C1 segment of cervical spinal cord (tissue), 14 donors: ENCODE measurements at regions not wholly inside any gene's neighbourhood (a gene's known extent, or its start where the extent isn't known, plus 50 kb on each side); places are given as distances from the start of the nearest gene placed in this dataset.

ENCODE experiments used
- DNase-seq, 14 donors: peaks; one replicate each; lab custom pipeline; 2025; lab: John Stamatoyannopoulos, UW

DNA sequence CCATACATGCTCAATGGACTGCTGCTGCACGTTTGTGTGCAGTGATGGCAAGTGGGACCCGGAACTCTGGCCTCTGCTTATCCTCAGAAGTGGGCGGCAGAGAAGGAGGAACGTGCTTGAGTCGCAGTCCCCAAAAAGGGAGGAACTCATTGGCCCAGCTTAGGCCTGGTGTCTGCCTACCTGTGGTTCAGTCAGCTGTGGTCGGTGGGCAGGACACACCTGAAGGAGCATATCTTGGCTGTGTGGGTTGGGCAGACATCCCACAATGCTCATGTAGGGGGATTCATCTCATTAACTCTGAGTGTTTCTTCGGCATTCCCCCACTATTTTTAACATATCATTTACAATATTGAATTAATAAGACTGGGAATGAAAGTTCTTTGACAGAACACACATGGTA, 122.9 kb upstream of the IL12B start:
- DNase-seq, result no peak

DNA sequence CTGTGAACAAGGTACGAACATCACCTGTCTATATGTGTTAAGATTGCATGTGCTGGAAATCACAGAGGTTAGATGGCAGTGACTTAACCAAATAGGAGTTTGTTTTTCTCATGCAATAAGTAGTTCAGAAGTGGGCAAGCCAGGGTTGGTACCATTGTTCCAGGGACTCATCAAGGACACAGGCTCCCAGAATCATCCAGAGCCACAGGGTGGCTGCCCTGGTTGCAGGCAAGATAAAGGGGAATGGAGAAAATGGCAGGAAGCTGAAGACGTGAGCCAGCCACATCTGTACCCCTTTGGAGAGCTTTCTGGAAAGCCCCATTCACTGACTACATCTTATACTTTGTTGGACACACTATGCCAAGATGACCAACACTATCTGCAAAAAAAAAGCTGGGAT, 126.0 kb upstream of the IL12B start:
- DNase-seq, result no peak

DNA sequence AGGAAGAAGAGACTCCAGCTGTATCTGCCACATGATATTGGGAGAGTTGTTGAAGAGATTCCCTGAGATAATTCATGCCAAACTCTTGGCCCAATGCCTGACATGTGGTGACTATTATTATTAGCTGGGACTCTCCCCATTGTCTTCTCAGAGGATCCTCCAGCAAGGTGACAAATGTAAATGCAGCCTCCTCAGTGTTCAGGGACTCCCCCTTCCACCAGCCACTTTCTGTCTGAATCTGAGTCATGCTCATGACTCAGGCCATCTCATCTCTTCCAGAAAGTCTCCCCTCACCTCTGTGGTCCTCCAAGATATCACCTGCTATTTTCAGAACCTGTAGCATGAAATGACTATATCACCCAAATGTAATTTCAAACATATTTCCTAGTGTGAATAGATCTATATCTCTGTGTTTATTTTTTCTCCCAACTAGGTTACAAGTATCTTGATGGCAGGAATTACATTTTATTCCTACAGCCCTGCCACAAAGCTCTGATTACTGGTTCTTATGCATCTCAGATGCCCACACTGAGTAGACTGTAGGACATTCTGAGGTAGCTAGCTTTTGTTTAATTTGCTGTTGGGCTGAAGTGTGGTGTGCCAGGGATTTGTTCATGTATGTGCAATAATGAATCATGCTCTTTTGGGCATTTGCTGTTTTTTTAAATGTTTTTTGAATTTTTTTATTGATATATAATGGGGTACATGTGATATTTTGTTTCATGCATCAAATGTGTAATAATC, 126.6 kb upstream of the IL12B start:
- no peak for DNase-seq

- no peak for DNase-seq
Measured at GRCh38 chr5:159458217-159458711, 128.0 kb upstream of the IL12B start.

- DNase-seq, result no peak
Measured at GRCh38 chr5:159459132-159459627, 128.9 kb upstream of the IL12B start.

DNA sequence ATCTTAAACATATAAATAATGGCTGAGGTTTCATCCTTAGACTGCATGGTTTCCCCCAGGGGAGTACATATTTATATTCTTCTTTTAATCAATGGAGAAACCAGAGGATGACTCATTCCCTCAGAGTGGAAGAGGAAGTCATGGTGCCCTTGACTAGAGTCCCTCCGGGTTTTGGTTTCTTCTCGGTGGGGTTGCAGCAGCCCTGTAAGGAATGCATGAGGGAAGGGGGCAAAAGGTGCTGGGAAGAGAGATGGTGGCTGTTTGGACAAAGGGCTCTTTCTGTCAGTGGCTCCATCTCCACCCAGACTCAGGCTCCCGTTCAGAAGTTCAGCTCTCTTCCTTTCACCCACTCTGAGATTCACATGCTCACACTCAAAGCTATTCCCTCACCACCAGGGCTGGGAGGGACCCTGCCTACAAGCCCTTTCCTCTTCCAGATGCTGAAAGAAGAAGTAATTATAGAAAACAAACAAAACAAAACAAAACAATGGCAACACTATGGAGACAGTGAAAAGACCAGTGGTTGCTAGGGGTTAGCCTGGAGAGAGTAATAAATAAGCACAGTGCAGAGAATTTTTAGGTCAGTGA, 129.8 kb upstream of the IL12B start:
- DNase-seq, result no peak

DNA sequence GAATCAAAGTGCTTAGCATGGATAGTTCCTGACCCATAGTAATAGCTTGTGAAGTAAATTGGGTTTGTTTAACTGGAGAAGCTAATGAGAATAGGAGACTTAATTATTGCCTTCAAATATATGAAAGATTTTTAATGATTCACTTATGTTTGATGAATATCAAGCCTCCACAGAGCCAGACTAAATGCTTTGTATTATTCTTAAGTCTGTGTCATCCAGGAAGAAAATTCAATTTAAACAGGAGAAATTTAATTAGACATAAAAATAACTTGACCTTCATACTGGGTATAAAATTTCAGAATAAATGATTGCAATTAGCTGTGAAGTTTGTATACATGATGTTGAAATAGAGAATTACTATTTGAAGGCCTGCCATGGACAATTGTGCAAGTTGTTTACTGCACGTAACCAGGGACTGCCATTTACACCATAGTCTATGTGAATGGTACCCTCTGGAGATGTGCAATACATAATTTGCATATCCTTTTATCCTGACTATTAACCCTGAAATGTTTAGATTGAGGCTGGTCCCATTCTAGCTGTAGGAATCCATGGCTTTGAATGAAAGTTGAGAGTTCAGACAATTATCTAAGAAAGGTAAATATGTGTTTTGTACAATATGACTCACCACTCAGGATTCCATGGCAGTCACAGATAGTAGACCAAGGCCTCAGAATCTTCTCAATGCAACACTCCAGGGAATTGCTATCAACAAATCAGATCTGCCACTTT, 133.5 kb upstream of the IL12B start:
- DNase-seq, result no peak

- DNase-seq, result no peak
Measured at GRCh38 chr5:159465604-159466003, 135.3 kb upstream of the IL12B start.

GRCh38 chr5:159467666-159468065, 137.4 kb upstream of the IL12B start:
- DNase-seq, result peak in 1 of 14 donors; percentile 44

DNA sequence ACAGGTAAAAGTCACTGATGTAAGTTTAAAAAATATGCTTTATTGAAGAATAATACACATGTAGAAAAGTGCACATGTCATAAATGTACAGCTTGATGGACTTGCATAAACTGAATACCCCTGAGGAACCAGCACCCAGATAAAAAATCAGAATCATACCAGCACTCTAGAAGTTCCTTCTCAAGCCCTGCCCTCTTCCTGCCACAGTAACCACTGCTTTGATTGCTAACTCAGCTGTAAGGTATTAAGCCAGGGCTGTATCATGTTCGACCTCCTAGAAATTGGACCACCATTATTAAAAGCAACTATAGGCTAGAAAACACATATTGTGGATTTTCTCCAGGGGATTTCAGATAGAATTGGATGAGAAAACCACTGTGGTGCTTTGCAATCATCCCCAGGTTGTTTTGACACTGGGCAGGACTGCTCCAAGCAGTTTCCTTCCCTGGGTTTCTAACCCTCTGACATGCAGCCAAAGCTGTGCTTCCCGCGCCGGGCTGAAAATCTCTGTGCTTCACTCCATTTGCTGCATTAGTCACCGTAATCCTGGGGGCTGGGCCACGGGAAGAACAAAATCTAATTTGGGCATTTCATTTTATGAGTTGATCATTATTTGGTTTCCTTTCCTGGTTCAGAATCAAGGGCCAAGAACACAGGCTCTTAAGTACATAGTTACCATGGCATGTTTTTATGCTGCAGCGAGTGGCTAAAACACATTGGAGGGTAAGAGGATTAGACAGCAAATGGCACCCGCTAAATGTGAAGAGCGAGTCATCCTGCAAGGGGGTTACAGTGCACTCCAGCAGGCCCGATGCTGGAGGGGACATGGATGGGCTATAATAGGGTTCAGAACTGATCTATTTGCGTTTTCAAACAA, 139.4 kb upstream of the IL12B start:
- DNase-seq, result no peak

DNA sequence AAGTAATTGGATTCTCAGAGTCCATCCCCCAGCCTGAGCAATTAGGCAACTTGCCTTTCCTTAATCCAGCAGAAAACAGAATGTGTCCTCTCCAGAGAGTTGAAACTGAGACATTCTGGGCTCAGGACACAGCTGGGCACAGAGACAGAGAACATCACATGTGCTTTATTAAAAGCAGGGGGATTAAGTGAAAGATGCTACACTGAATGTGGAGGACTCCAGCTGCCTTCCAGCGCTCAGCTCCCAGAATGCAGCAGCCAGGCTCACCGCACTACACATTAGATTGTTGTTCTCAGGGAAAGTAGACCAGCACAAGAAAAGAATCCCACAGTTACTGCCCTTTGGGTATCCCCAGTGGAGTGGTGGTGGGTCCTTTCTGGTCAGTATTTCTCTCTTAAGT, 141.6 kb upstream of the IL12B start:
- DNase-seq, result peak in 2 of 14 donors; percentile 6 to 18

DNA sequence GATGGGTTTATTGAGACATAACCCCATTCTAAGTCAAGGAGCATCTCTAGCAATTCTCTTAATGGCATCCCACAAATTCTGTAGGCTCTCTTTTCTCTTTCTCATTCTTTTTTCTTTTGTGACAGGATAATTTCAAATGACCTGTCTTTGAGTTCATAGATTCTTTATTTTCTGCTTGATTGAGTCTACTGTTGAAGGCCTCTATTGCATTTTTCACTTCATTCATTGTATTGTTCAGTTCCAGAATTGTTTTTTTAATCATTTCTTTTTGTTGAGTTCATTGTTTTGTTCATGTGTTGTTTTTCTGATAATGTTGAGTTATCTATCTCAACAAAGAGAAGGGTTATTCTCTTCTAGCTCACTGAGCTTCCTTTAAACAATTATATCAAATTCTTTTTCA, 144.7 kb upstream of the IL12B start:
- DNase-seq, result no peak

GRCh38 chr5:159478950-159479349, 148.7 kb upstream of the IL12B start:
- DNase-seq, result no peak

- no peak for DNase-seq
Measured at GRCh38 chr5:159480849-159481248, 150.6 kb upstream of the IL12B start.

GRCh38 chr5:159481751-159482150, 151.5 kb upstream of the IL12B start:
- DNase-seq, result no peak

- DNase-seq, result no peak
Measured at GRCh38 chr5:159486836-159487235, 156.5 kb upstream of the IL12B start.

GRCh38 chr5:159488516-159488915, 158.2 kb upstream of the IL12B start:
- DNase-seq, result no peak

DNA sequence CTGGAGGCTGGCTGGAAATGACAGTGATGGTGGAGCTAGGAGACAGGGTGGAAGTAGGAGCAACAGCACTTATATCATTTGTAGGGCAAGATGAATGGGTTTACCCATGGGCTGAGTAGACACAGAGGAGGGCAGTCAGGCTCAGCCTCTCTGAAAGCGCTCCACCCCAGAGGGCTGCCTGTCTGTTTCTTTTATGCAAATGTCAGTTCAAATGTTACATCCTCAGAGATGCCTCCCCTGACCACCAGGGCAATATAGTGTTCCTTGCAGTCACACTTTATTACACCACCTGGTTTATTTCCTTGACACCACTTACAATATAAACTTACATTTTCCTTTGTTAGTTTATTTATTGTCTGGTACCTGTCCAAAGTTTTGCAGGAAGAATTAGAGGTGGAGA, 159.5 kb upstream of the IL12B start:
- DNase-seq, result no peak

DNA sequence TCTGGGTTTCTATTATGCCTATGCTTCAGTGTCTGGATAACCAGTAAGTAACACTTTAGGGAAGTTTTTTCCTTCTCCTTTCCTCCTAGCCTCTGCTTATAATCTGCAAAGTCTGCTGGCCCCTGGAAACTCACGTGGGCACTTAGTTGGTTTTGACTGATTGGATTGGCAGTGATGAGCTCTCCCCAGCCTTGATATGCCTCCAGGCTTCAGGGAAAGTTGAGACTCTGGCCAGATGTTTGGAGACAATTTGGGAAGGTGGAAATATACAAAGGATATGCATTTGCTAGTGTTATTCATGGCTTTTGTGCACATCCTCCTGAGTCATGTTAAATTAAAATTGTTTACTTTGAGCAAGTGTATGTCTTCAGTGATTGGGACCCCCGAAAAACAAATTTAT, 160.2 kb upstream of the IL12B start:
- DNase-seq, result no peak

DNA sequence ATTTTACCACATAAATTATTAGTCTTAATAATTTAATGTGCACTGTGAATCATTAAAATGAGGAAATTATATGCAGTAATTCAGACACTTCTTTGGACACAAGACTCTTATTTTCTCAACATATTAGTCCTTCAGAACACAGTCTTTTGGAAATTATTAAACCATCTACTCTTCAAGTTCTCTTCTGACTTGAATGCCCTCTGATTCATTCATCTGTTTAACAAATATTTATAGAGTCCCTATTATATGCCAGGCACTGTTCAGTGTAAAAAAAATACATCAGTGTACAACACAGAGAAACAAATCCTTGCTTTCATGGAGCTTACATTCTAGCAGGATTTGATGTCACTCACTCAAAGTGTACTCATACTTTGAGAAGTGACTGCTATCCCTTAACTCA, 163.4 kb upstream of the IL12B start:
- DNase-seq, result no peak

DNA sequence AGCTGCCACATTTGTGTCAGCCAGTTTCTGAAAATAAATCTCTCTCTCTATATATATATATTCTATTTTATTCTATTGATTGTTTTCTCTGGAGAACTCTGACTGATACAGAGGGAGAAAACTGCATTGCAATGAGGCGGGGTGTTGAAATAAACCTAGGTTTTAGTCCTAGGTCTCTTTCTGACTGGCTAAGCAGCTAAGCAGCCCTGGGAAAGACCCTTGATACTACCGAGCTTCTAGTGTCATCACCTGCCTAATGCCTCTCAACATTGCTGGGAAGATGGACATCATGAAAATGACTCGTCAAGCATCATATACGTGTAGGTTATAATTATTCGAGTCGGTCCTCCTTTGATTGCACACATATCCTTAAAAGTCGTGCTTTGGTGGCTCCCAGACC, 166.5 kb upstream of the IL12B start:
- DNase-seq, result no peak

DNA sequence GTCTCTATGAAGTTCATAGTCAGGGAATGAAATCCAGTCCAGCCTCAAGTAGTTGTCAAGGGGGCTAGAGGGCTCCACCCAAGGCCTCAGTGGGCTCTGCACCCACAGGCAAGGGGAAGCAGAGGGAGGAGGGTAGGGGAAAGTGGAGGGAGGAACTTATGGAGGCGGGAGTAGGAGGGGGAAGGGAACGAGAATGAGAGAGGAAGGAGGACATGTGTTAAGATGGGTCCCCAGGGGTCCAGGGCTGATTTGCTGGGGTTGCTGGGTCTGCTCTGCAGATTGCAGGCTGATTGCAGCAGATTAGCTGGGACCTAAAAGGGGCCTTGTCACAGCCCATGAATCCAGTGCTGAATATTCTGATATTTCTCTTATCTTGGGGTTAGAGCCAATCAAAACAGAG, 166.9 kb upstream of the IL12B start:
- no peak for DNase-seq
